ENCODE measurements at regions not wholly inside any gene's neighbourhood (a gene's known extent, or its start where the extent isn't known, plus 50 kb on each side); places are given as distances from the start of the nearest gene placed in this dataset.

DNA sequence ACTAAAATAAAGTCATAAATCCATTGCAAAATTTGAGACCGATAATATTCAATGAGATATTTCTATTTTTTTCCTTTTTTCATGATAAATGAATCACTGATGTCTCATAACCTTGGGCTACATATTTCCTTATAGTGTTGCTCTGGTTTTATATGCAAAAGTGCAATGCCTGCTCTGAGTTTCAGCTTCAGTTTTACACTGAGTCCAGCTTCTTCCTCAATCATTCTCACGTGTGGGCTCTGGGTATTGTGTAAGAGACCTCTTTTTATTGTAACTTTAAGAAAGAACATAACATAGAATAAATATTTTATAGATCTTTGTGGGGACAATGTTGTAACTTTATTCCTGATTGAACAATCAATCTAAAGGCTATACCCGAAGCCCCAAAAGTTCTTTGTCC is 280.2 kb upstream of the EDNRB start:
- TF ChIP-seq, protein P1, sequence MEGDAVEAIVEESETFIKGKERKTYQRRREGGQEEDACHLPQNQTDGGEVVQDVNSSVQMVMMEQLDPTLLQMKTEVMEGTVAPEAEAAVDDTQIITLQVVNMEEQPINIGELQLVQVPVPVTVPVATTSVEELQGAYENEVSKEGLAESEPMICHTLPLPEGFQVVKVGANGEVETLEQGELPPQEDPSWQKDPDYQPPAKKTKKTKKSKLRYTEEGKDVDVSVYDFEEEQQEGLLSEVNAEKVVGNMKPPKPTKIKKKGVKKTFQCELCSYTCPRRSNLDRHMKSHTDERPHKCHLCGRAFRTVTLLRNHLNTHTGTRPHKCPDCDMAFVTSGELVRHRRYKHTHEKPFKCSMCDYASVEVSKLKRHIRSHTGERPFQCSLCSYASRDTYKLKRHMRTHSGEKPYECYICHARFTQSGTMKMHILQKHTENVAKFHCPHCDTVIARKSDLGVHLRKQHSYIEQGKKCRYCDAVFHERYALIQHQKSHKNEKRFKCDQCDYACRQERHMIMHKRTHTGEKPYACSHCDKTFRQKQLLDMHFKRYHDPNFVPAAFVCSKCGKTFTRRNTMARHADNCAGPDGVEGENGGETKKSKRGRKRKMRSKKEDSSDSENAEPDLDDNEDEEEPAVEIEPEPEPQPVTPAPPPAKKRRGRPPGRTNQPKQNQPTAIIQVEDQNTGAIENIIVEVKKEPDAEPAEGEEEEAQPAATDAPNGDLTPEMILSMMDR (IDR thresholded peaks at IDR 0.05), result no peak
- no peak for TF ChIP-seq POLR2A (IDR thresholded peaks at IDR 0.05)
